ENCODE measurements at regions not wholly inside any gene's neighbourhood (a gene's known extent, or its start where the extent isn't known, plus 50 kb on each side); places are given as distances from the start of the nearest gene placed in this dataset.

- TF ChIP-seq EZH2 (IDR thresholded peaks at IDR 0.05; ENCODE audit: borderline replicate concordance, low read depth, low read length, severe bottlenecking) (no peak), CTCF (IDR thresholded peaks at IDR 0.05; ENCODE audit: extremely low read depth in 1 of 2, insufficient read depth in 1 of 2, low read depth in 1 of 2, low read length in 2 of 2) (no peak), FOS (IDR thresholded peaks at IDR 0.05; ENCODE audit: borderline replicate concordance, insufficient read depth, low read length) (no peak), POLR2AphosphoS5 (IDR thresholded peaks at IDR 0.05; ENCODE audit: insufficient read depth, low read depth, low read length) (no peak)
These were observed 101.3 kb upstream of the ETAA1 start for GRCh38 chr2:67295851-67296250.

Measured in endothelial cell of umbilical vein (primary cell).